HL-60/S4 treated with retinoic acid at 250 ng/mL for 4 days and 3 days (cell line): ENCODE measurements at regions not wholly inside any gene's neighbourhood (a gene's known extent, or its start where the extent isn't known, plus 50 kb on each side); places are given as distances from the start of the nearest gene placed in this dataset.

Experiments
- in situ Hi-C: fragments of 300-500 bp; cut with MboI; formaldehyde crosslinking; loops from 2 replicates; pipeline ENCODE4 v1.7.0; 2022; ENCODE audit warnings: low sequenced_read_pairs

DNA sequence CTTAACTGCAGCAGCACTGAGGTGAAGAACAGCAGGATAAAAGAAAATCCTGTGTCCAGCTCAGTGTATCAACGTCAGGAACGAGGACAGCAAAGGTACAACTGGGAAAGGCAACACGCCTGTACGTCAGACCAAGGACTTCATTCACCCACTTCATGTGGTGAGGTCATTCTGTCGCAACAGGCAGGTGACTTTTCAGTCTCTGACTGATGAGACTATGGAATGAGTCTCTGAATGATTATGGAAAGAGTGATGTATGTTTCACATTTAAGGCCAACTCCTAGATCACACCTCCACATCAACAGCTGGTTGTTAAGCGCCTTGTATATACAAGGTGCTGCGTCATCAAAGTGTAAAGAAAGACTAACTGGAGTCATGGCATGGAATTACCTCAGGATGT is 297.6 kb upstream of the SP8 start:
- in situ Hi-C loops, result no loop called here

DNA sequence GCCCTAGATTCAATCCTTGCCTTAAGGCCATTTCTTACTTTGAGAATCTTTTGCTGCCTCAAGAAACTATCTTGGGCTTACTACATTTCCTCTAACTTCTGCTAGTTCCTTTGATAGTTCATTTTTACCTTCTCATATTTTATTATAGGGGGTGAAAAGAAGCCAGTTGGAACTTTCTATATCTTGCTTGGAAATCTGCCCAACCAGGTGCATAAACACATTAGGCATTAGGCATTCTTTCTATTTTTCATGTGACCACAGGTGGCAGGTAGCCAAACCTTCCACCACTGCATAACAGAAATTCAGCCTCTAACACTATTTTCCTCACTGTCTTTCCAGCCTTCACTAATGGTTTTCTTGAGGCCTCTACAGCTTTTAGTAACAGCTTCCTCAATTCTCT is 300.0 kb upstream of the SP8 start:
- in situ Hi-C loops, result no loop called here

DNA sequence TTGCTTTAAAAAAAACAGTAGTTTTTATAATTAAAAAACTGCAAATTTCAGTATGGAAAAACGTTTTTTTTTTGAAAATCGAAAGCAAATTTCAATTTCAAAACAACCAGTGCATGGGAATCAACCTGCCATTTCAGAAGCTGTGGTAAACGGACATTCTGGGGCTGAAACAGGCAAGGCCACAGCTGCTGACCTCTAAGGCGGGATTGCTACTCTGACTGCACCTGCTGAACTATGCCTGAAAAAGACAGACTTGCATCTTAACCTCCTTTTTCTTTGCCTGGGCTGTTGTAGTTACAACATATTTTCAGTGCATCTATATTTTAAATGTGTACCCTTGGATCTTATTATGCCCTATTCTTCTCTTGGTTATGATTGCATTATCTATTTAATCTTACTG is 303.0 kb upstream of the SP8 start:
- in situ Hi-C loops, result no loop called here

DNA sequence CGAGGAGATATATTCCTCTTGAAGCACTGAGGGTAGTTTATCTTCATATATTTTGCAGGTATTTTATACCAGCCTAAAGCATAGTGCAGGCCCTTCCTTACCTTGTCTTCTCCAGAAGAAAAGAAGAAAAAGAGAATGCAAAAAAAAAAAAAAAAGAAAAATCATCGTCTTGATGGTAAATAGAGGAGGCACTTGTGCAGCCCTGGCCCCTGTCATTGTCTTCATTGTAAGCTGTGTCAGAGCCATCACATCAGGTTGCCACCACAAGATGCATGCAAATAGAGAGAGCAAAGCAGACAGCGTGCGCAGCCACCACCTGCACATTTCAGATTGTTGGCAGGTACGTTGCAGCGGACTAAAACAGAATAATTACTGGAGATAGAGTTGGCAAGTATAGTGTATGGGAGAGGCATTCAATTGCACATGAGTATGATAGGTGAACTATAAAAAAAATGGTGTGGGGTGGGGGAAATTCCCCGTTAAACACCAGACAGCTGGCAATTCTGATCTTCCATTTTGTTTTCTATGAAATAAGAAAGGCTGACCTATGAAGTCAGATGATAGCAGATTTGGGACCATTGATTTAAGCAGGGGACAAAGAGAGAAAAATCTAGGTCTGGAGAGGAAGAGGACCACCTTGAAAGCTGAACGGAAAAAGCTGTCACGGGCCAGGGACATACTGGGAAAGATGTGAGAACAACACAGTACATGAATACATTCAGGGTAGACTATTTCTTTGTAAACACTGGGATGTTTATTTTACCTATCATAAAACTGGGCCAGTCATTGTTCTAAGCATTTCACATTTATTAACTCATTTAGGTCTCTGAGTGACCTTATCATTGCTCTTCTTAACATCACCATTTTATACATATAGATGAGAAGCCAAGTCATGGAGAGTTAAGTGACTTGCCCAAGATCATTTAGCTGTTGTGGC is 306.3 kb upstream of the SP8 start:
- in situ Hi-C loops, result no loop called here

DNA sequence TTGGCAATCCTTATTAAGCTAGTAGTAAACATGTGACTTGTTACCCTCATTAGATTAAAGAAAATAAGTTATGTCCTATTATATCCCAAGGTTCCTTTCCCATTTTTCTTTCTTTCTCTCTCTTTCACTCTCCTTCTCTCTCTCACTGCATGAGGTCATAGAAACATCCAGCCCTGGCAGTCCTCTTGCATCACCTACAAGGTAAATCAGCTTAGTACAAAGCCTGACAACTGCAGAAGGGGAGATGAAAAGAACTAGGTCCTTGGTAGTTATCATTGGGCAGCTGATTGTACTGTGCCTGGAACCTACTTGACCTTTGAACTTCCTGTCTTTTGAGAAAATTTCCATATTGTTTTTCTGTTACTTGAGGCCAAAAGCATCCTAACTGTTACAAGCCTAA is 307.9 kb upstream of the SP8 start:
- in situ Hi-C loops, result no loop called here

- in situ Hi-C loops, result no loop called here
These were observed 312.7 kb upstream of the SP8 start for GRCh38 chr7:21099432-21099831.

DNA sequence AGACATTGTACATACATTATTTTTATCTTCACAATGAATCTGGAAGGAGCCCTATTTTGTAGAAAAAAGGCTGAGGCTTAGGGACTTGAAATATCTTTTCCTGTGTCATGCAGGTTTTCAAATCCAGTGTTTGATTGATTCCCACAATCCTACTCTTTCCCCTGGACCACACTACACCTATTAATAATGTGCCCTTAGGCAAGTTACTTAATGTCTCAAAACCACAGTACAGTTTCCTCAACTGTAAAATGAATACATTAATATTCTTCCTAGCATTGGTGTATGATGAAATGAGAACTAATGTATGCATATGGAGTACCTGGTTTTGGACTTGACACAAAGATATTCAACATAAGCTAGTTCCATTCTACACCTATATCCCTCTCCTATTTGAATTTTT is 313.3 kb upstream of the SP8 start:
- in situ Hi-C loops, result no loop called here

- in situ Hi-C loops, result no loop called here
These were observed 314.9 kb upstream of the SP8 start for GRCh38 chr7:21101541-21101940.

DNA sequence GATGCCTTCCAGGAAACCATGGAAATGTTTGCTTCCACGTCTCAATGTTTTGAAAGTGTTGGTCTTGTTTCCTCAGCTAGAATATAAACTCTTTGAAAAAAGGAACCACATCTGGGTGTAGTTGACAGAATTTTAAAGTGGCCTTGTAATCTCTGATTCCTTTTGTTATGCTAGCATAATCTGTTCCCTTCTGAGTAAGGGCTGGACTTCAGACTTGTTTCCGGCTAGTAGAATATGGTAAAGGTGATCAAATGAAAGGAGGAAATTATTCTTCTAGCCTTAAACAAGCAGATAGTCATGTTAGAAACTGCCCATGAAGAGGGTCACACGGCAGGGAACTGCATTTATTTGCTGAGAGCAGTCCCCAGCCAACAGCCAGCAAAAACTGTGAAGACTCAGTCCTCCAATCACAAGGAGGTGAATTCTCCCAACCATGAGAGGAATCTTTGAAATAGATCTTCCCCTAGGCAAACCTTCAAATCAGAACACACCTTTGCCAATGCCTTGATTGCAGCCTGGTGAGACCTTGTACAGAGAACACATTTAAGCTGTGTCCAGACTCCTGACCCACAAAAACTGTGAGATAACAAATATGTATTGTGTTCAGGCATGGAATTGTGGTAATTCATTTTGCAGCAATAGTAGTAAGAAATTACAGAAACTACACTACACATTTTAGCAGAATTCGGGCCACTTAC is 316.9 kb upstream of the SP8 start:
- in situ Hi-C loops, result no loop called here

GRCh38 chr7:21104124-21104500 is 317.4 kb upstream of the SP8 start:
- in situ Hi-C loops, result no loop called here

GRCh38 chr7:21106296-21106732 is 319.6 kb upstream of the SP8 start:
- in situ Hi-C loops, result no loop called here

DNA sequence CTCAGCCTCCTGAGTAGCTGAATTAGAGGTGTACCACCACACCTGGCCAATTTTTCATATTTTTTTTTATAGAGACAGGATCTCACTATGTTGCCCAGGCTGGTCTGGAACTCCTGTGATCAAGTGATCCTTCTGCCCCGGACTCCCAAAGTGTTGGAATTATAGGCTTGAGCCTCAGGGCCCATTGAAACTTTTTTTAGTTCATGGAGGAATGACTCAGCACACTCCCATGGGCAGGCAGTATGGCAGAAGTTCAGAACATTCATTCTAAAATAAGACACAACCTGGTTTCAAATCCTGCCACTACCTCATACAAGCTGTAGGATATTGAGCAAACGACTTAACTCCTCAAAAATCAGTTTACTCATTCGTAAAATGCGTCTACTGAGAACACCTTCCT is 320.4 kb upstream of the SP8 start:
- in situ Hi-C loops, result no loop called here

DNA sequence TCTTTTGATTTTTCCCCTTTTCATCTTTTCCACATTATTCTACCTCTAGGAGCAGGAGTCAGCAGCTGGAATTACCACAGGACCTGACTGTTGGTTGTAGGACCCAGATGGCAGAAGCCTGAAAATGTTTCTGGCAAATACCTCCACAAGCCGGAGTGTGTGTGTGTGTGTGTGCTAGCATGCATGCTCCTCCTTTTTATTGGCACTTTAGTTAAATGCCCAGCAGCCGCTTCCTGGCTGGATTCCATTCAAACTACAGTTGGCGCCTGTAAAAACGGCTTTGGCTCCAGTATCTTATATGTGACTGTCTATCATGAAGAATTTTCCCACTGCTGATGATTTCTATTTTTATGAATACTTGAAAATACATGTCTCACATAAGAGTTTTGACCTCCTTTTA is 319.7 kb upstream of the SP4 start:
- in situ Hi-C loops, result no loop called here

GRCh38 chr7:21113609-21114415 is 314.1 kb upstream of the SP4 start:
- in situ Hi-C loops, result no loop called here

DNA sequence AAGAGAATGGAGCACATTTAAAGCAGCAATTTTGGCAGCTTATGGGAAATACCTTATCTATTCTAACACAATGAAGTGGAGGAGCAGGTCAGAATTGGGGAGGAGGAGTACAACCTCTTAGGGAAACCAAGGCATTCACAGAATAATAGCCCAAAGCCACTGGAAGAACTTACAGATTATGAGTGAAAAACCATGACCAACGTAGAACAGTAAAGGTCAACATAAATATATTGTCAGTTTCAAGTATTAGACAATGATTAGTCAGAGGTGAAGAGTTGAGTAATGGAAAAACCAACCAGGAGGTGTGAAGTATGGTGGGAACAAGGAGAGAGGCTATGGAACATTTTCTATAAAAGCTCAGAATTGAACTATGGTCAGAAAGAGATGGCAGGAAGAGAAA is 304.3 kb upstream of the SP4 start:
- in situ Hi-C loops, result no loop called here

- in situ Hi-C loops, result no loop called here
These were observed 302.6 kb upstream of the SP4 start for GRCh38 chr7:21125297-21125696.

GRCh38 chr7:21128062-21128817 is 299.6 kb upstream of the SP4 start:
- in situ Hi-C loops, result no loop called here

DNA sequence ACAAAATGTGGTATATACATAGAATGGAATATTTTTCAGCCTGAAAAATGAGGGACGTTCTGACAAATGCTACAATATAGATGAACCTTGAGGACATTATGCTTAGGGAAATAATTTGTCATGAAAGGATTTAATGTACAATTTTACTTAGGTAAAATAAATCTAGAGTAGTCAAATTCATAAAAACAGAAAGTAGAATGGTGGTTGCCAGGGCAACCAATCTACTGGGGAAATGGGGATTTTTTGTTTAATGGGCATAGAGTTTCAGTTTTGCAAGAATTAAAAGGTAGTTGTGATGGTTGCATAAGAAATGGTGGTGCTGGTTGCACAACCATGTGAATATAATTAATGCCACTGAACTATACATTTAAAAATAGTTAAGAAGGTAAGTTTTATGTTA is 296.0 kb upstream of the SP4 start:
- in situ Hi-C loops, result no loop called here

DNA sequence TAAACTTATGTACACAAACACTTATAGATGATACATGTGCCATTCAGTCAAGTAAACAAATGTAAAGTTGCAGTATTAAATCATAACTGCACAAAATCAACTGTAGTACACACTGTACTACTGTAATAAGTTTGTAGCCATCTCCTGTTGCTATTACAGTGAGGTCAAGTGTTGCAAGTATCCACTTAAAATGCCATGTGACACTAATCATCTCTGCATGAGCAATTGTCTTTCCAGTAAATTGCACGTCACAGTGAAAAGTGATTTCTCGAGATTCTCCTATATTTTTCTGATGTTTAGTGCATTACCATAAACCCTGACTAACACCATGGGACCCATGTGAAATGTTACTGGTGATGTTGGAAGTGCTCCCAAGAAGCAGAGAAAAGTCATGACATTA is 293.3 kb upstream of the SP4 start:
- in situ Hi-C loops, result no loop called here

DNA sequence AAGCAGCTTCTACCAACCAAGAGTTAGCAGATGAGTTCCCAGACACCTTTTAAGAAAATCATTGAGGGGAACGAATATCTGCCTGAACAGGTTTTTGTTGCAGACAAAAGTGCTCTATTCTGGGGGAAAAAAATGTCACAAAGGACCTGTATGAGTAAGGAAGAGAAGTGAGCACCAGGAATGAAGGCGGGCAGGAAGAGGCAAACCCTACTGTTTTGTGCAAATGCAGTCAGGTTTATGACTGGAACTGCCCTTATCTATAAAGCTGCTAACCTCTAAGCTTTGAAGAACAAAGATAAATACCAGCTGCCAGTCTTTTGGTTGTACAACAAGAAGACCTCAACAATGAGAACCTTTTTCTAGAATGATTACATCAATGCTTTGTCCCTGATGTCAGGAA is 292.4 kb upstream of the SP4 start:
- in situ Hi-C loops, result no loop called here

DNA sequence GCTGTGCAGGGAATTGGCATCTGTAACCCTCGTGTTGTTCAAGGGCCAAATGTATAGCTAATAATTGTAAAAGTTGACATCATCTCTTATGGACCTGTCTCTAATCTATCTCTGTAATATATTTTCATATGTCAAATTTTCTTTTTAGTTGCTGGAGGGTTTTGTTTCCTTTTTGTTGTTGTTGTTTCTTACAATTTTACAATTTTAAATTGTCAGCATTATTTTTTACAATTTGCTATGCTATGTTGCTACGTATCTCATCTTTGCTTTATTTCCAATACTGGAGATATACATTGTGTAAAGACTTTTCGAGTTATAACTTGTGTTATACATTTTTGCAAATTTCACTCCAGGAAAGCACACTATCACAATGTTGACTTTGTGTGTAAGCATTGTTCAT is 290.2 kb upstream of the SP4 start:
- in situ Hi-C loops, result no loop called here
